ENCODE measurements at regions not wholly inside any gene's neighbourhood (a gene's known extent, or its start where the extent isn't known, plus 50 kb on each side); places are given as distances from the start of the nearest gene placed in this dataset.

GRCh38 chr5:2137444-2138050 is 254.8 kb upstream of the IRX4 start:
- Histone ChIP-seq H3K4me3 (ENCODE audit: low read depth, low read length) (no peak overlapping the region), H3K36me3 (ENCODE audit: control insufficient read depth, insufficient read depth, low read length) (no peaks in the 10 kb centered on the region), H3K27me3 (ENCODE audit: control insufficient read depth, insufficient read depth, low read length) (no peaks in the 10 kb centered on the region)
- no peak for DNase-seq (ENCODE audit: low read depth)
- CTCF ChIA-PET: no interaction called here
- POLR2A ChIA-PET: no interaction called here
- no peak for TF ChIP-seq CTCF (IDR thresholded peaks at IDR 0.05; ENCODE audit: insufficient read depth, low read depth, low read length)

GRCh38 chr5:2136728-2137333 is 254.1 kb upstream of the IRX4 start:
- Histone ChIP-seq H3K4me3 (ENCODE audit: low read depth, low read length) (no peak overlapping the region), H3K36me3 (ENCODE audit: control insufficient read depth, insufficient read depth, low read length) (no peaks in the 10 kb centered on the region), H3K27me3 (ENCODE audit: control insufficient read depth, insufficient read depth, low read length) (no peaks in the 10 kb centered on the region)
- ChIA-PET CTCF (no interaction called here), POLR2A (no interaction called here)
- DNase-seq (ENCODE audit: low read depth): no peak
- TF ChIP-seq CTCF (IDR thresholded peaks at IDR 0.05; ENCODE audit: insufficient read depth, low read depth, low read length): no peak

GRCh38 chr5:2135833-2136232 is 253.1 kb upstream of the IRX4 start:
- no peak for DNase-seq (ENCODE audit: low read depth)
- ChIA-PET CTCF (no interaction called here), POLR2A (no interaction called here)

GRCh38 chr5:2135354-2135753 is 252.6 kb upstream of the IRX4 start:
- ChIA-PET CTCF (no interaction called here), POLR2A (no interaction called here)
- TF ChIP-seq CTCF (IDR thresholded peaks at IDR 0.05; ENCODE audit: insufficient read depth, low read depth, low read length): no peak
- DNase-seq (ENCODE audit: low read depth): no peak
- Histone ChIP-seq H3K36me3 (ENCODE audit: control insufficient read depth, insufficient read depth, low read length) (no peaks in the 10 kb centered on the region), H3K4me3 (ENCODE audit: low read depth, low read length) (no peak overlapping the region), H3K27me3 (ENCODE audit: control insufficient read depth, insufficient read depth, low read length) (no peaks in the 10 kb centered on the region)

More at GRCh38 chr5:2135833-2136232, 253.1 kb upstream of the IRX4 start:
- TF ChIP-seq CTCF (IDR thresholded peaks at IDR 0.05; ENCODE audit: insufficient read depth, low read depth, low read length): no peak
- H3K27me3 ChIP-seq (ENCODE audit: control insufficient read depth, insufficient read depth, low read length): no peaks in the 10 kb centered on the region
- H3K4me3 ChIP-seq (ENCODE audit: low read depth, low read length): no peak overlapping the region
- H3K36me3 ChIP-seq (ENCODE audit: control insufficient read depth, insufficient read depth, low read length): no peaks in the 10 kb centered on the region

GRCh38 chr5:2134543-2135292 is 252.0 kb upstream of the IRX4 start:
- H3K27me3 ChIP-seq (ENCODE audit: control insufficient read depth, insufficient read depth, low read length): no peaks in the 10 kb centered on the region
- no peak overlapping the region for H3K4me3 ChIP-seq (ENCODE audit: low read depth, low read length)
- H3K36me3 ChIP-seq (ENCODE audit: control insufficient read depth, insufficient read depth, low read length): no peaks in the 10 kb centered on the region
- TF ChIP-seq CTCF (IDR thresholded peaks at IDR 0.05; ENCODE audit: insufficient read depth, low read depth, low read length): no peak
- CTCF ChIA-PET: no interaction called here
- DNase-seq (ENCODE audit: low read depth): no peak
- POLR2A ChIA-PET: no interaction called here

Measured in BJ (cell line).